Effector CD4-positive, alpha-beta T cell (primary cell): ENCODE measurements at regions not wholly inside any gene's neighbourhood (a gene's known extent, or its start where the extent isn't known, plus 50 kb on each side); places are given as distances from the start of the nearest gene placed in this dataset.
"Not testable (repeated sequence)": the region's sequence is repeated elsewhere in the genome, so short reads cannot be mapped to it uniquely, and the experiment has no call there.

ENCODE experiments used
- DNase-seq: peaks from one replicate; pipeline ENCODE4 v3.0.0-alpha.2; 2020

- no peak for DNase-seq
Measured at GRCh38 chr21:38619480-38619879, 121.2 kb upstream of the ERG start.

- no peak for DNase-seq
Measured at GRCh38 chr21:38619992-38620479, 121.8 kb upstream of the ERG start.

GRCh38 chr21:38621132-38621531, 122.9 kb upstream of the ERG start:
- DNase-seq: no peak

- no peak for DNase-seq
Measured at GRCh38 chr21:38622081-38622826, 124.0 kb upstream of the ERG start.

GRCh38 chr21:38622827-38623209, 124.5 kb upstream of the ERG start:
- DNase-seq: no peak

- no peak for DNase-seq
Measured at GRCh38 chr21:38623552-38623951, 125.3 kb upstream of the ERG start.

- DNase-seq: no peak
Measured at GRCh38 chr21:38625000-38625399, 126.7 kb upstream of the ERG start.

- no peak for DNase-seq
Measured at GRCh38 chr21:38626306-38626705, 128.0 kb upstream of the ERG start.

GRCh38 chr21:38628349-38628748, 130.1 kb upstream of the ERG start:
- no peak for DNase-seq

- no peak for DNase-seq
Measured at GRCh38 chr21:38631206-38631605, 132.9 kb upstream of the ERG start.

- no peak for DNase-seq
Measured at GRCh38 chr21:38631676-38632075, 133.4 kb upstream of the ERG start.

- no peak for DNase-seq
Measured at GRCh38 chr21:38637161-38637560, 138.9 kb upstream of the ERG start.

- no peak for DNase-seq
Measured at GRCh38 chr21:38639571-38640354, 141.5 kb upstream of the ERG start.

- not testable (repeated sequence) for DNase-seq
Measured at GRCh38 chr21:38640355-38640742, 142.1 kb upstream of the ERG start.

- DNase-seq: no peak
Measured at GRCh38 chr21:38643404-38644023, 145.2 kb upstream of the ERG start.

GRCh38 chr21:38645282-38645681, 147.0 kb upstream of the ERG start:
- DNase-seq: no peak

GRCh38 chr21:38646213-38646837, 148.0 kb upstream of the ERG start:
- no peak for DNase-seq

GRCh38 chr21:38649120-38649519, 150.8 kb upstream of the ERG start:
- DNase-seq: no peak

- DNase-seq: no peak
Measured at GRCh38 chr21:38651570-38651969, 153.3 kb upstream of the ERG start.

GRCh38 chr21:38652396-38652795, 153.3 kb upstream of the ETS2 start:
- no peak for DNase-seq

GRCh38 chr21:38654580-38654979, 151.1 kb upstream of the ETS2 start:
- no peak for DNase-seq

- no peak for DNase-seq
Measured at GRCh38 chr21:38658511-38658910, 147.2 kb upstream of the ETS2 start.

- DNase-seq: no peak
Measured at GRCh38 chr21:38659936-38660332, 145.8 kb upstream of the ETS2 start.
